Posterior vena cava (tissue), 2 donors: ENCODE measurements at regions not wholly inside any gene's neighbourhood (a gene's known extent, or its start where the extent isn't known, plus 50 kb on each side); places are given as distances from the start of the nearest gene placed in this dataset.

Source experiments
- DNase-seq: peaks from one replicate; pipeline ENCODE4 v3.0.0-alpha.2; 2020; ENCODE audit warnings: low spot score
- intact Hi-C, 2 donors: fragments of 100-400 bp; cut with DNase I; formaldehyde crosslinking; loops; one replicate each; pipeline versions ENCODE4 v1.14.1 to v1.14.2; 2022 to 2023
- donor health status: DM: yes; HTN: yes; CAD: no.
- donor health status: DM: yes; HTN: yes; CAD: no.

GRCh38 chr4:3830774-3831528 is 64.8 kb downstream of the ADRA2C start:
- intact Hi-C loops, result no loop called here
- no peak for DNase-seq

- DNase-seq, result no peak
- intact Hi-C loops, result no loop called here
Observed at GRCh38 chr4:3831529-3832150, 65.5 kb downstream of the ADRA2C start.

- intact Hi-C loops, result no loop called here
- DNase-seq, result no peak
Observed at GRCh38 chr4:3832536-3833220, 66.5 kb downstream of the ADRA2C start.

GRCh38 chr4:3833326-3833989 is 67.3 kb downstream of the ADRA2C start:
- intact Hi-C loops, result no loop called here
- no peak for DNase-seq

DNA sequence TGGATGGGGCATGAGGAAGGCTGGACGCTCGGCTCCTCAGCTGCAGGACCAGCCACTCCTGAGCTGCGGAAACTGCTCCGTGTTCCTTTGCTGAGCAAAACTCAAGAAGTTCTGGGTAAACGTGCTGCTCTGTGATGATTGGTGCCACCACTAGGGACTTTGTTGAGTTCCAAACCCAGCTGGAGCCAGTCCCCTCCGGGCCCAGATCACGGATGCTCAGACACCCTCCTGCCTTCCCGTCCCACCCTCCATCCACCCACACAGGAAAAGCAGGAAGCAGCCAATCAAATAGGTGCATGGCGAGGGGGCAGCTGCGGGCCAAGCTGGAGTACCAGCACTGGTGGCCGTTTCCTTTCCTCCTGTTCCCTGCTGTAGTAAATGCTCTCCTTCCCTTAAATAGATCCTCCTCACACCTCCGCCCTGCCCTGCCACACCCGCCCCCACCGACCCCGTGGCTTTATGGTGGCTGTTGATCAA is 68.0 kb downstream of the ADRA2C start:
- no peak for DNase-seq
- intact Hi-C loops, result no loop called here

DNA sequence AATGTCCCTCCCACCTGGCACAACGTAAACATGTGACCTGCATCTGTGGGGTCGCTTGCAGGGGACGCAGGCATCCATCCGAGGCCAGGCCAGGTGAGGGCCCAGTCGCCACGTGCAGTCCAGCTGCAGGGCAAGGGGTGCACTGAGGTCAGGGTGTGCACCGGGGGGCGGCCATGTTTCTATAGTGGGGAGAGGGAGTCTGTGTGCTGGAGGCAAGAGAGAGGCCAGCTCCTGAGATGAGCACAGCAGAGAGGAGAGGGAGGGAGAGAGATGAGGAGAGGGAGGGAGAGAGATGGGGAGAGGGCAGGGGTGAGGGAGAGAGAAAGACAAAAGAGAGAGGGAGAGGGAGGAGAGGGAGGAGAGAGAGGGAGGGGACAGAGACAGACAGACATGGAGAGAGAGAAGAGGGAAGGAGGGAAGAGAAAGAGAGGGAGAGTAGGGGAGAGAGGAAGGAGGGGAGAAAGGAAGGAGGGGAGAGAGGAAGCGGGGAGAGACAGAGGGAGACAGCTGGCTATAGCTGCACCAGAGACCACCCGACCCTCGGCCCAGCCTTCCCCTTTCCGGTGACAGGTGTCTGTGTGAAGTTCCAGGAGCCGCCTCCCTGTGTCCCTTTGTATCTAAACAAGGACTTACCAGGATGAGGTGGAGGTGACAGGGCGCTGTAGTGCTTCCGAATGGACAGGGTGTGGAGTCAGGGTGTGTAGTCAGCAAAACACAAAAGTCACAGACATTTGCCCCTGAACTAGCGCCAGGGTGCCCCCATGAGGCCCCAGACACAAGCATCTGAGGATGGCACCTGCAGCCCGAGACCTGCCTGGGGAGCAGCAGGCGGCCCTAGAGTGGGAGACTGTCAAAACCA is 68.7 kb downstream of the ADRA2C start:
- intact Hi-C loops, result no loop called here

GRCh38 chr4:3835527-3836405 is 69.6 kb downstream of the ADRA2C start:
- intact Hi-C loops, result no loop called here
- DNase-seq, result no peak

More for the DNA sequence above, 68.7 kb downstream of the ADRA2C start:
- DNase-seq, result no peak

DNA sequence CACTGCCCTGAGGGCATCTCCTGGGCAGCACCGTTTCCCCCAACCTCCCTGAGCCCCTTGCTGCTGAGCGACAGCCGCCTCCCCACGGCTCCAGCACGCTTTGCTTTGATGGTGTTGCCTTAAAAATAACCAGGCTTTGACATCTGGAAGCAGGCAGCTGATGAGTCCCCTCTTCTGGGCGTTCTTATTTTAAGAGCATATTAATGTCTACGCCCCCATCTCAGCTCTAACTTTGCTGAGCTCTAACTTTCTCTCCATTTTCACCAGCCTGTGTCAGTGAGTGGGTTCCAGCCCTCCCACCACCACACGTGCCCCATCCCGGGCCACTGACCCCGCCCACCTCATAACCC is 70.2 kb downstream of the ADRA2C start:
- intact Hi-C loops, result no loop called here

GRCh38 chr4:3836756-3837601 is 70.8 kb downstream of the ADRA2C start:
- no peak for DNase-seq
- intact Hi-C loops, result no loop called here

More for the DNA sequence above, 70.2 kb downstream of the ADRA2C start:
- DNase-seq, result no peak

DNA sequence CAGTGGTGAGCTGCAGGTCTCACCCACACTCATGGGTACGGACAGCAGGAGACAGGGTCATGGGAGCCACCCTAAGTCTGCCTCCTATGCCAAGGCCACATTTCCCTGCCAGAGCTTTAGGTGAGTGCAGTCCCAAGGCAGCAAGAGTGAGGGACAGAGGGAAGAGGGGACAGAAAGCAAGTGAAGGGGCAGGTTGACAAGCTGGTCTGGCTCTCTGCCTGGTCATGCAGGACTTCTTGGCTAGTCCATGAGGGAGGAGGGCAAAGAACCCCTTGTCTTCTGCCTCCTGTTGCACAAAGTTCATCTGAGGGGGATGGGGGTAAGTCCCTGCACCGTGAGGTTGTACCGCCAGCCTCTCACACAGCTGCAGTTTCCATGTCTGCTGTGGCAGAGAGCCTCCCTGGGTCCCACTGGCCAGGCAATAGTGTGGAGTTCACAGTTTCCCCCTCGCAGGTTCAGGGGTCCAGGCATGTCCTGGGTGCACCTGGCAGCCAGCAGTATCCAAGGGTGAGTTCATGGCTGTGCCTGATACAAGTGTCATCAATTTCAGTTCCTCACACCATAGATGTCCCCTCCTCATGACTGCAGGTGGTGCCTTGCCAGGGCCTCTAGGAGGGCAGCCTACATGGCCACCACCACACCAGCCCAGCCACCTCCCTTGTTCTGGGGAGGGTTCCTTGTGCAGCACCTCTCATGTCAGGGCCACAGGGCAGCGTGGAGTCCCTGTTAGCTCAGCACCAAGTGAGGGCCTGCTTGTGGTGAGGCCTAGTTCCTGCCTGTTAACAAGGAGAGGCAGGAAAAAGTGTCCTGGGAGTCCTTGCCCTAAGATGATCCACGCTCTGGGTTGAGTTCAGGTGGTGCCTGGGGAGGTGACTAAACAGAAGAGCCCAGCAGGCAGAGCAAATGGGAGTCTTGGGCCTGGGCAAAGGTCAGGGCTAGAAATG is 72.5 kb downstream of the ADRA2C start:
- no peak for DNase-seq

DNA sequence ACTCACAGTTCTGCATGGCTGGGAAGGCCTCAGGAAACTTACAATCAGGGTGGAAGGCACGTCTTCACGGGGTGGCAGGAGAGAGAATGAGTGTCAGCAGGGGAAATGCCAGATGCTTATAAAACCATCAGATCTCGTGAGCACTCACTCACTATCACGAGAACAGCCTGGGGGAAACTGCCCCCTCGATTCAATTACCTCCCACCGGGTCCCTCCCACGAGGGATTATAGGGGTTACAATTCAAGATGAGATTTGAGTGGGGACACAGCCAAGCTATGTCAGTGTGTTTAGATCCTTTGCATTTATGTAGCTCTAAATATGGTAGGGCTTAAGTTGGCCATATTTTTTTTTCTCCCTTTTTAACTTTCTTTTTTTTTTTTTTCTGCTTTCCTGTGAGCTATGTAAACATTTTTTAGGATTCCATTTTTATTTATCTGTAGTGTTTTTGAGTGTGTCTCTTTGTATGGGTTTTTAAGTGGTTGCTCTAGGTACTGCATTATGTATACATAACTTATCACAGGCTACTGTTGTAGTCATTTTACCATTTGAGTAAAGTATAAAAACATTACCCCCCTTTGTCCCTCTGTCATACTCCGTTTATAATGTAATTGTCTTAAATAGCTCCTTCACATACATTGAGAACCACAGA is 79.0 kb downstream of the ADRA2C start:
- intact Hi-C loops, result no loop called here
- DNase-seq, result no peak

More for the DNA sequence above, 72.5 kb downstream of the ADRA2C start:
- intact Hi-C loops, result no loop called here

DNA sequence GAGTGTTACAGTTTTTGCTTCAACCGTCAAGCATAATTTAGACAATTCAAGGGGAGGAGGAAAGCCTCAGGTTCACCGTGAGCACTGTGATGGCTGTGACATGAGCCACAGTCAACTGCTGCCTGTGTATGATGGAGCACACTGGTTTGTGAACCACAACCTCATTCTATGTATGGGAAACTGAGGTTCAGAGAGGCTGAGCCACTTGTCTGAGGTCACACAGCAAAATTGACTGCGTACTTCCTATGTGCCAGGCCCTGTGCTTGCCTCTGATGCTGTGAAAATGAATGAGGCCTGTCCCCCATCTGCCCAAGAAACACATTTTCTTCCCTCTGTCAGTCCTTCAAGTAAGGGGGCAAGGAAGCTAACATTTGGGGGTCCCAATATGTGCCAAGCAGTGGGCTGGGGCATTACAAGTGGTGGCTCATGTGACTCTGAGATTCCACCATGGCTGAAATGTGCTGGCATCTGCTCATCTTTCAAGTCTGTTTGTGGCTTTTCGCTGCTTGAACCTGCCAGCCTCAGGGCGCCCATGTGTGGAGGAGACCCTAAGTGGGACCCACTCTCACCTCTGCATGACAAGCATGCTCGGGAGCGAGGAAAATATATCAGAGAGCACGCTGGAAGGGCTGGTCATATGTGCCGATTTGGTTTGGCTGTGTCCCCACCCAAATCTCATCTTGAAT is 79.7 kb downstream of the ADRA2C start:
- no peak for DNase-seq
- intact Hi-C loops, result no loop called here

- intact Hi-C loops, result no loop called here
Observed at GRCh38 chr4:3847211-3847940, 81.2 kb downstream of the ADRA2C start.

GRCh38 chr4:3848323-3848722 is 82.1 kb downstream of the ADRA2C start:
- no peak for DNase-seq
- intact Hi-C loops, result no loop called here

More at GRCh38 chr4:3847211-3847940, 81.2 kb downstream of the ADRA2C start:
- no peak for DNase-seq
